ENCODE measurements at regions not wholly inside any gene's neighbourhood (a gene's known extent, or its start where the extent isn't known, plus 50 kb on each side); places are given as distances from the start of the nearest gene placed in this dataset.

GRCh38 chr2:183455056-183455455 is 330.8 kb downstream of the NUP35 start:
- no peak for TF ChIP-seq CTCF (optimal IDR thresholded peaks at IDR 0.05 in 1 of 3, IDR thresholded peaks at IDR 0.05 in 1 of 3, conservative IDR thresholded peaks at IDR 0.05 in 1 of 3; ENCODE audit: extremely low read depth in 1 of 3, insufficient read depth in 2 of 3, low read length in 3 of 3)
- no peak for TF ChIP-seq EZH2 (IDR thresholded peaks at IDR 0.05; ENCODE audit: low read length)

All from keratinocyte (primary cell).